KBM-7 (cell line): ENCODE measurements at regions not wholly inside any gene's neighbourhood (a gene's known extent, or its start where the extent isn't known, plus 50 kb on each side); places are given as distances from the start of the nearest gene placed in this dataset.

ENCODE experiments used
- DNase-seq: peaks from one replicate; pipeline ENCODE4 v3.0.0-alpha.2; 2015
- in situ Hi-C: fragments of 300-500 bp; cut with MboI; formaldehyde crosslinking; loops from 2 replicates; pipeline ENCODE4 v1.14.3; 2020; ENCODE audit warnings: low sequenced_read_pairs, low pct_unique_long_range_greater_than_20kb, mixed read lengths

- no peak for DNase-seq
- in situ Hi-C loops = no loop called here
Observed at GRCh38 chr3:159522276-159522675, 466.4 kb upstream of the IL12A start.

GRCh38 chr3:159528251-159528895 lies 460.3 kb upstream of the IL12A start:
- no peak for DNase-seq
- in situ Hi-C loops = no loop called here

GRCh38 chr3:159532577-159532976 lies 456.1 kb upstream of the IL12A start:
- no peak for DNase-seq
- in situ Hi-C loops = no loop called here

GRCh38 chr3:159534496-159534895 lies 454.1 kb upstream of the IL12A start:
- no peak for DNase-seq
- in situ Hi-C loops = no loop called here

- in situ Hi-C loops = no loop called here
- no peak for DNase-seq
Observed at GRCh38 chr3:159536876-159537275, 451.8 kb upstream of the IL12A start.

GRCh38 chr3:159538507-159538906 lies 450.1 kb upstream of the IL12A start:
- no peak for DNase-seq
- in situ Hi-C loops = no loop called here

- DNase-seq = no peak
- in situ Hi-C loops = no loop called here
Observed at GRCh38 chr3:159540882-159541495, 447.6 kb upstream of the IL12A start.

- DNase-seq = no peak
- in situ Hi-C loops = no loop called here
Observed at GRCh38 chr3:159548675-159549335, 439.8 kb upstream of the IL12A start.

GRCh38 chr3:159555205-159555604 lies 433.4 kb upstream of the IL12A start:
- no peak for DNase-seq
- in situ Hi-C loops = no loop called here

- no peak for DNase-seq
- in situ Hi-C loops = no loop called here
Observed at GRCh38 chr3:159559771-159560170, 428.9 kb upstream of the IL12A start.

- in situ Hi-C loops = no loop called here
- no peak for DNase-seq
Observed at GRCh38 chr3:159560214-159560979, 428.2 kb upstream of the IL12A start.

GRCh38 chr3:159565313-159565712 lies 423.3 kb upstream of the IL12A start:
- in situ Hi-C loops = no loop called here
- DNase-seq = no peak

- in situ Hi-C loops = no loop called here
- no peak for DNase-seq
Observed at GRCh38 chr3:159583662-159584061, 405.0 kb upstream of the IL12A start.

- in situ Hi-C loops = no loop called here
- DNase-seq = no peak
Observed at GRCh38 chr3:159584421-159584820, 404.2 kb upstream of the IL12A start.

GRCh38 chr3:159586571-159587202 lies 401.9 kb upstream of the IL12A start:
- in situ Hi-C loops = no loop called here
- DNase-seq = peak; percentile 3

- no peak for DNase-seq
- in situ Hi-C loops = no loop called here
Observed at GRCh38 chr3:159593927-159594605, 394.6 kb upstream of the IL12A start.

GRCh38 chr3:159600291-159600690 lies 388.3 kb upstream of the IL12A start:
- in situ Hi-C loops = no loop called here
- DNase-seq = peak; percentile 3

GRCh38 chr3:159604151-159604581 lies 384.5 kb upstream of the IL12A start:
- no peak for DNase-seq
- in situ Hi-C loops = no loop called here

GRCh38 chr3:159605101-159605500 lies 383.5 kb upstream of the IL12A start:
- no peak for DNase-seq
- in situ Hi-C loops = no loop called here
